ENCODE measurements at regions not wholly inside any gene's neighbourhood (a gene's known extent, or its start where the extent isn't known, plus 50 kb on each side); places are given as distances from the start of the nearest gene placed in this dataset.

GRCh38 chr5:88370824-88371223 is 102.2 kb upstream of the TMEM161B start:
- Histone ChIP-seq H3K36me3 (ENCODE audit: low read depth) (no peaks in the 10 kb centered on the region), H3K27me3 (ENCODE audit: insufficient read depth, poor library complexity, severe bottlenecking) (no peaks in the 10 kb centered on the region), H3K4me1 (ENCODE audit: insufficient read depth, poor library complexity, severe bottlenecking) (no peaks in the 10 kb centered on the region), H3K4me3 (ENCODE audit: severe bottlenecking) (no peak overlapping the region), H3K9me3 (ENCODE audit: severe bottlenecking) (no peaks in the 10 kb centered on the region), H3K27ac (ENCODE audit: poor library complexity, severe bottlenecking) (no peak overlapping the region)
- TF ChIP-seq CTCF (IDR thresholded peaks at IDR 0.05; ENCODE audit: poor library complexity, severe bottlenecking), result no peak
- DNase-seq (ENCODE audit: low spot score) (no peak), ATAC-seq (ENCODE audit: low read depth) (no peak)

GRCh38 chr5:88368201-88368600 is 99.6 kb upstream of the TMEM161B start:
- no peak for ATAC-seq (ENCODE audit: low read depth)
- Histone ChIP-seq H3K27me3 (ENCODE audit: insufficient read depth, poor library complexity, severe bottlenecking) (peaks cover 6% of the 10 kb centered on the region), H3K9me3 (ENCODE audit: severe bottlenecking) (no peaks in the 10 kb centered on the region), H3K4me3 (ENCODE audit: severe bottlenecking) (no peak overlapping the region), H3K36me3 (ENCODE audit: low read depth) (no peaks in the 10 kb centered on the region), H3K27ac (ENCODE audit: poor library complexity, severe bottlenecking) (no peak overlapping the region), H3K4me1 (ENCODE audit: insufficient read depth, poor library complexity, severe bottlenecking) (no peaks in the 10 kb centered on the region)
- DNase-seq (ENCODE audit: low spot score), result no peak
- TF ChIP-seq CTCF (IDR thresholded peaks at IDR 0.05; ENCODE audit: poor library complexity, severe bottlenecking), result no peak

GRCh38 chr5:88364991-88365390 is 96.3 kb upstream of the TMEM161B start:
- ATAC-seq (ENCODE audit: low read depth), result no peak
- Histone ChIP-seq H3K27me3 (ENCODE audit: insufficient read depth, poor library complexity, severe bottlenecking) (peaks cover 6% of the 10 kb centered on the region), H3K4me3 (ENCODE audit: severe bottlenecking) (no peak overlapping the region), H3K9me3 (ENCODE audit: severe bottlenecking) (no peaks in the 10 kb centered on the region), H3K27ac (ENCODE audit: poor library complexity, severe bottlenecking) (no peak overlapping the region), H3K36me3 (ENCODE audit: low read depth) (no peaks in the 10 kb centered on the region), H3K4me1 (ENCODE audit: insufficient read depth, poor library complexity, severe bottlenecking) (no peaks in the 10 kb centered on the region)
- DNase-seq (ENCODE audit: low spot score), result no peak
- TF ChIP-seq CTCF (IDR thresholded peaks at IDR 0.05; ENCODE audit: poor library complexity, severe bottlenecking), result no peak

- no peak for ATAC-seq (ENCODE audit: low read depth)
- Histone ChIP-seq H3K27me3 (ENCODE audit: insufficient read depth, poor library complexity, severe bottlenecking) (no peaks in the 10 kb centered on the region), H3K4me3 (ENCODE audit: severe bottlenecking) (no peak overlapping the region), H3K4me1 (ENCODE audit: insufficient read depth, poor library complexity, severe bottlenecking) (no peaks in the 10 kb centered on the region), H3K27ac (ENCODE audit: poor library complexity, severe bottlenecking) (no peak overlapping the region), H3K36me3 (ENCODE audit: low read depth) (no peaks in the 10 kb centered on the region), H3K9me3 (ENCODE audit: severe bottlenecking) (no peaks in the 10 kb centered on the region)
- DNase-seq (ENCODE audit: low spot score), result no peak
- no peak for TF ChIP-seq CTCF (IDR thresholded peaks at IDR 0.05; ENCODE audit: poor library complexity, severe bottlenecking)
Observed at GRCh38 chr5:88355490-88356050, 86.9 kb upstream of the TMEM161B start.

- TF ChIP-seq CTCF (IDR thresholded peaks at IDR 0.05; ENCODE audit: poor library complexity, severe bottlenecking), result no peak
- DNase-seq (ENCODE audit: low spot score) (no peak), ATAC-seq (ENCODE audit: low read depth) (no peak)
- H3K4me3 ChIP-seq (ENCODE audit: severe bottlenecking), result no peak overlapping the region
- H3K36me3 ChIP-seq (ENCODE audit: low read depth), result no peaks in the 10 kb centered on the region
- H3K27me3 ChIP-seq (ENCODE audit: insufficient read depth, poor library complexity, severe bottlenecking), result peaks cover 4% of the 10 kb centered on the region
- no peaks in the 10 kb centered on the region for H3K9me3 ChIP-seq (ENCODE audit: severe bottlenecking)
- H3K27ac ChIP-seq (ENCODE audit: poor library complexity, severe bottlenecking), result no peak overlapping the region
- no peaks in the 10 kb centered on the region for H3K4me1 ChIP-seq (ENCODE audit: insufficient read depth, poor library complexity, severe bottlenecking)
Observed at GRCh38 chr5:88325868-88326267, 57.2 kb upstream of the TMEM161B start.

All from RWPE2 (cell line).